OCI-LY7 (cell line): ENCODE measurements at regions not wholly inside any gene's neighbourhood (a gene's known extent, or its start where the extent isn't known, plus 50 kb on each side); places are given as distances from the start of the nearest gene placed in this dataset.
"Not testable (repeated sequence)": the region's sequence is repeated elsewhere in the genome, so short reads cannot be mapped to it uniquely, and the experiment has no call there.

Experiments
- BruUV-seq: library from RNA; stranded (reverse); fragments of 400-500 nt; replicated peaks from 2 replicates; lab custom pipeline; 2021; lab: Mats Ljungman, UMichigan
- CTCF ChIA-PET: fragments of 300-600 bp; sonication (Branson Sonifier 250); formaldehyde crosslinking; loops from one replicate; lab custom pipeline; 2022; ENCODE audit warnings: antibody characterized with exemption; ENCODE audit not compliant: unreplicated experiment; lab: Charles Lee
- POLR2A ChIA-PET: fragments of 300-600 bp; sonication (Branson Sonifier 250); formaldehyde crosslinking; loops from one replicate; lab custom pipeline; 2022; ENCODE audit warnings: antibody characterized with exemption; lab: Charles Lee
- DNase-seq: peaks from one replicate; pipeline ENCODE4 v3.0.0-alpha.2; 2015; ENCODE audit warnings: low spot score
- H2AFZ ChIP-seq: fragments of 200-600 bp; sonication (generic), shearing (Covaris generic); 2 replicates; pipeline ENCODE4 v1.6.1; 2014; ENCODE audit warnings: mild to moderate bottlenecking, antibody characterized with exemption, low read length, moderate library complexity
- H3K27ac ChIP-seq: fragments of 200-600 bp; sonication (generic); 2 replicates; pipeline ENCODE4 v1.5.1; 2014; ENCODE audit warnings: mixed run types, low read depth, mild to moderate bottlenecking, moderate library complexity, low read length, inconsistent platforms; ENCODE audit not compliant: poor library complexity, severe bottlenecking
- H3K36me3 ChIP-seq: fragments of 200-600 bp; sonication (generic); 2 replicates; pipeline ENCODE4 v1.6.1; 2014; ENCODE audit warnings: mild to moderate bottlenecking, antibody characterized with exemption, low read length, moderate library complexity, mixed read lengths; ENCODE audit not compliant: insufficient read depth
- H3K4me1 ChIP-seq: fragments of 200-600 bp; sonication (generic); 2 replicates; pipeline ENCODE4 v1.5.1; 2014; ENCODE audit warnings: mild to moderate bottlenecking, low read length; ENCODE audit not compliant: insufficient read depth, poor library complexity, severe bottlenecking
- H3K4me2 ChIP-seq: fragments of 200-600 bp; sonication (generic); 2 replicates; pipeline ENCODE4 v1.6.1; 2014; ENCODE audit warnings: mild to moderate bottlenecking, low read length
- H3K4me3 ChIP-seq: fragments of 200-600 bp; sonication (generic); 2 replicates; pipeline ENCODE4 v1.5.1; 2014; ENCODE audit warnings: mild to moderate bottlenecking, low read depth, low read length; ENCODE audit not compliant: poor library complexity, severe bottlenecking
- H3K79me2 ChIP-seq: fragments of 200-600 bp; sonication (generic); 2 replicates; pipeline ENCODE4 v1.6.1; 2016; ENCODE audit warnings: low read depth, mild to moderate bottlenecking, low read length, moderate library complexity, mixed read lengths; ENCODE audit not compliant: insufficient read depth
- H3K9me2 ChIP-seq: fragments of 200-600 bp; sonication (generic); 2 replicates; pipeline ENCODE4 v1.6.1; 2016; ENCODE audit warnings: mild to moderate bottlenecking, low read length, mixed read lengths; ENCODE audit not compliant: insufficient read depth
- H3K9me3 ChIP-seq: fragments of 200-600 bp; sonication (generic); 2 replicates; pipeline ENCODE4 v1.6.1; 2014; ENCODE audit warnings: mild to moderate bottlenecking, mixed run types, low read length, mixed read lengths
- H4K20me1 ChIP-seq: fragments of 200-600 bp; sonication (generic); 2 replicates; pipeline ENCODE4 v1.6.1; 2014; ENCODE audit warnings: mild to moderate bottlenecking, antibody characterized with exemption, low read length, moderate library complexity, mixed read lengths; ENCODE audit not compliant: insufficient read depth
- EZH2phosphoT487 ChIP-seq: fragments of 200-600 bp; sonication (generic); IDR thresholded peaks from 2 replicates; pipeline ENCODE4 v1.6.1; 2018; ENCODE audit warnings: low read depth, borderline replicate concordance, mild to moderate bottlenecking, mixed run types, antibody characterized with exemption, low read length, moderate library complexity, mixed read lengths
- intact Hi-C: fragments of 100-400 bp; cut with micrococcal nuclease; formaldehyde crosslinking; loops from one replicate; pipeline ENCODE4 v1.10.0; 2022; ENCODE audit not compliant: unreplicated experiment
- TF ChIP-seq, protein P1 (sequence below): fragments of 200-600 bp; sonication (generic); conservative IDR thresholded peaks from 2 replicates; pipeline ENCODE4 v1.5.1; 2014; ENCODE audit warnings: mild to moderate bottlenecking, antibody characterized with exemption, low read length, moderate library complexity, mixed read lengths

DNA sequence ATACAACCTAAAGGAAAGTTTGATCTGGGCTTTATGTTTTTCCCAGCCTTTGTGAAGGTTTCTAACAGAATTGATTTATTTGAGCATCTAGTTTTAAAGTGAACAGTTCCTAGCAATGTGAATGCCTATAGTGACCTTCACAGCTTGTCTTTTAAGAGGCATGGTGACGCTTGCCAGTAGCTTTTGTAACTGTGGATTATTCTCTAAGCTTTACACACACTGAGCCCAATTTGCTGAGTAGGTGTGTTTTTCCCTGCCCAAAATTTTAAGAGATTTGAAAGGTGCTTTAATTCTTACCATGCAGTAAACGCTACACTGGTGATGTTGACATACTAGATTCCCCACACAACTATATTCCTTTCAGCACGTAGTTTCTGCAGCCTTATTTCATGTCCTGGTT lies 420.2 kb upstream of the AKR1E2 start:
- no peak for DNase-seq
- Histone ChIP-seq H3K9me3 (no peaks in the 10 kb centered on the region), H3K4me3 (no peak overlapping the region), H3K4me1 (no peaks in the 10 kb centered on the region), H3K36me3 (no peaks in the 10 kb centered on the region), H2AFZ (no peak overlapping the region), H3K4me2 (no peak overlapping the region), H3K79me2 (no peaks in the 10 kb centered on the region), H3K9me2 (no peaks in the 10 kb centered on the region), H4K20me1 (no peaks in the 10 kb centered on the region), H3K27ac (no peak overlapping the region)
- intact Hi-C loops: no loop called here
- ChIA-PET POLR2A (no interaction called here), CTCF (no interaction called here)
- no TSS peak for BruUV-seq
- no peak for TF ChIP-seq EZH2phosphoT487
- TF ChIP-seq, protein P1, sequence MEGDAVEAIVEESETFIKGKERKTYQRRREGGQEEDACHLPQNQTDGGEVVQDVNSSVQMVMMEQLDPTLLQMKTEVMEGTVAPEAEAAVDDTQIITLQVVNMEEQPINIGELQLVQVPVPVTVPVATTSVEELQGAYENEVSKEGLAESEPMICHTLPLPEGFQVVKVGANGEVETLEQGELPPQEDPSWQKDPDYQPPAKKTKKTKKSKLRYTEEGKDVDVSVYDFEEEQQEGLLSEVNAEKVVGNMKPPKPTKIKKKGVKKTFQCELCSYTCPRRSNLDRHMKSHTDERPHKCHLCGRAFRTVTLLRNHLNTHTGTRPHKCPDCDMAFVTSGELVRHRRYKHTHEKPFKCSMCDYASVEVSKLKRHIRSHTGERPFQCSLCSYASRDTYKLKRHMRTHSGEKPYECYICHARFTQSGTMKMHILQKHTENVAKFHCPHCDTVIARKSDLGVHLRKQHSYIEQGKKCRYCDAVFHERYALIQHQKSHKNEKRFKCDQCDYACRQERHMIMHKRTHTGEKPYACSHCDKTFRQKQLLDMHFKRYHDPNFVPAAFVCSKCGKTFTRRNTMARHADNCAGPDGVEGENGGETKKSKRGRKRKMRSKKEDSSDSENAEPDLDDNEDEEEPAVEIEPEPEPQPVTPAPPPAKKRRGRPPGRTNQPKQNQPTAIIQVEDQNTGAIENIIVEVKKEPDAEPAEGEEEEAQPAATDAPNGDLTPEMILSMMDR: no peak

DNA sequence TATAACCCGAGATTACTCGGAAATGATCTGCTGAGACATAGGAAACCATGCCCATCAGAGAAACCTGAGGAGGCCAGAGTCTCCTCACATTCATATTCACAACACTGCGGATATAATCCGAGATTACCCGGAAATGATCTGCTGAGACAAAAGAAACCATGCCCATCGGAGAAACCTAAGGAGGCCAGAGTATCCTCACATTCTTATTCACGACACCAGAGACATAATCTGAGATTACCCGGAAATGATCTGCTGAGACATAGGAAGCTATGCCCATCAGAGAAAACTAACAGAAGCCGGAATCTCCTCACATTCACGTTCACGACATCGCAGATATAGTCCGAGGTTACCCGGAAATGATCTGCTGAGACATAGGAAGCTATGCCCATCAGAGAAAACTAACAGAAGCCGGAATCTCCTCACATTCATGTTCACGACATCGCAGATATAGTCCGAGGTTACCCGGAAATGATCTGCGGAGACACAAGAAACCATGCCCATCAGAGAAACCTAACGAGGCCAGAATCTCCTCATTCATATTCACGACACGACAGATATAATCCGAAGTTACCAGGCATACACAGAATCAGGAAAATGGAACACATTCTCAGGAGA lies 422.3 kb upstream of the AKR1E2 start:
- Histone ChIP-seq H3K4me3 (no peak overlapping the region), H3K9me3 (no peaks in the 10 kb centered on the region), H3K9me2 (no peaks in the 10 kb centered on the region), H4K20me1 (no peaks in the 10 kb centered on the region), H3K4me2 (no peak overlapping the region), H3K27ac (no peak overlapping the region), H3K79me2 (no peaks in the 10 kb centered on the region), H3K4me1 (no peaks in the 10 kb centered on the region), H3K36me3 (no peaks in the 10 kb centered on the region), H2AFZ (no peak overlapping the region)
- no TSS peak for BruUV-seq
- DNase-seq: no peak
- TF ChIP-seq, protein P1: no peak
- no peak for TF ChIP-seq EZH2phosphoT487
- ChIA-PET POLR2A (no interaction called here), CTCF (no interaction called here)
- intact Hi-C loops: no loop called here

DNA sequence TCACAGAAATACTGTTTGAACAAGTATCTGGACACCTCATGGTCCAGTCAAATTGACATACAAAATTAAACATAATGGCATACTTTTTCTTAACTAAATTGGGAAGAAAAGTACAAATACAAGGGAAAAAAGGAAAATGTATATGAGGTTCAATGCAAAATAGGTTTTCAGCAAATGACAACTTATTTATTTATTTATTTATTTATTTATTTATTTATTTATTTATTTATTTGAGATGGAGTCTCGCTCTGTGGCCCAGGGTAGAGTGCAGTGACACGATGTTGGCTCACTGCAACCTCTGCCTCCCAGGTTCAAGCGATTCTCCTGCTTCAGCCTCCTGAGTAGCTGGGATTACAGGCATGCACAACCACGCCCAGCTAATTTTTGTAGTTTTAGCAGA lies 424.9 kb upstream of the AKR1E2 start:
- intact Hi-C loops, H2AFZ ChIP-seq, BruUV-seq, H3K79me2 ChIP-seq, H4K20me1 ChIP-seq, DNase-seq, POLR2A ChIA-PET, H3K9me2 ChIP-seq, CTCF ChIA-PET, H3K36me3 ChIP-seq, H3K4me3 ChIP-seq, H3K27ac ChIP-seq, H3K4me2 ChIP-seq, H3K4me1 ChIP-seq, H3K9me3 ChIP-seq: not testable (repeated sequence)
